Retinal pigment epithelial cell (primary cell): ENCODE measurements at regions not wholly inside any gene's neighbourhood (a gene's known extent, or its start where the extent isn't known, plus 50 kb on each side); places are given as distances from the start of the nearest gene placed in this dataset.
A peak's percentile ranks its signal among the peaks of the same experiment; 100 is the strongest.

Experiments
- DNase-seq: peaks from one replicate; pipeline ENCODE4 v3.0.0-alpha.2; 2010; ENCODE audit warnings: low read depth
- H3K4me3 ChIP-seq: 2 replicates; pipeline ENCODE4 v1.5.1; 2011; ENCODE audit warnings: mild to moderate bottlenecking, low read length, control low read depth, moderate library complexity
- TF ChIP-seq, protein P1 (sequence below): conservative IDR thresholded peaks from 2 replicates; pipeline ENCODE4 v1.5.1; 2011; ENCODE audit warnings: low read depth, low read length, control low read depth, inconsistent platforms

DNA sequence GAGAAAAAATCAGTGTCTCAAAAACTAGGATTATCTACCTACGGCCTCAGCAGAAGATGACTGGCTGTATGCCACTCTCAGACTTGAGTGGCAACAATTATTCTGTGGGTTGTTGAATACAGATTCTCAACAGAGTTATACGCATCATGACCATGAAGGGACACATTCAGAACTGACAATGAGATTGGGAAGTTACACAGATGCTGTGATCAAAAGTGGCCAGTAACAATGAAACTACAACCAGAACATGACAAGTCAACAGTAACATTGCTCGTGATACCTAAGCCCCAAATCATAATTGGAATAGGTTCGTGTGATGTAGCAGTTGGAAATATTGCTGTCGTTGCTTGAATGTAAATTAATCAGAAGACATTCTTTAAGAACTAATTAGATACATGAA is 957.5 kb upstream of the CDH9 start:
- TF ChIP-seq, protein P1, sequence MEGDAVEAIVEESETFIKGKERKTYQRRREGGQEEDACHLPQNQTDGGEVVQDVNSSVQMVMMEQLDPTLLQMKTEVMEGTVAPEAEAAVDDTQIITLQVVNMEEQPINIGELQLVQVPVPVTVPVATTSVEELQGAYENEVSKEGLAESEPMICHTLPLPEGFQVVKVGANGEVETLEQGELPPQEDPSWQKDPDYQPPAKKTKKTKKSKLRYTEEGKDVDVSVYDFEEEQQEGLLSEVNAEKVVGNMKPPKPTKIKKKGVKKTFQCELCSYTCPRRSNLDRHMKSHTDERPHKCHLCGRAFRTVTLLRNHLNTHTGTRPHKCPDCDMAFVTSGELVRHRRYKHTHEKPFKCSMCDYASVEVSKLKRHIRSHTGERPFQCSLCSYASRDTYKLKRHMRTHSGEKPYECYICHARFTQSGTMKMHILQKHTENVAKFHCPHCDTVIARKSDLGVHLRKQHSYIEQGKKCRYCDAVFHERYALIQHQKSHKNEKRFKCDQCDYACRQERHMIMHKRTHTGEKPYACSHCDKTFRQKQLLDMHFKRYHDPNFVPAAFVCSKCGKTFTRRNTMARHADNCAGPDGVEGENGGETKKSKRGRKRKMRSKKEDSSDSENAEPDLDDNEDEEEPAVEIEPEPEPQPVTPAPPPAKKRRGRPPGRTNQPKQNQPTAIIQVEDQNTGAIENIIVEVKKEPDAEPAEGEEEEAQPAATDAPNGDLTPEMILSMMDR: no peak
- H3K4me3 ChIP-seq: no peak overlapping the region
- DNase-seq: no peak

DNA sequence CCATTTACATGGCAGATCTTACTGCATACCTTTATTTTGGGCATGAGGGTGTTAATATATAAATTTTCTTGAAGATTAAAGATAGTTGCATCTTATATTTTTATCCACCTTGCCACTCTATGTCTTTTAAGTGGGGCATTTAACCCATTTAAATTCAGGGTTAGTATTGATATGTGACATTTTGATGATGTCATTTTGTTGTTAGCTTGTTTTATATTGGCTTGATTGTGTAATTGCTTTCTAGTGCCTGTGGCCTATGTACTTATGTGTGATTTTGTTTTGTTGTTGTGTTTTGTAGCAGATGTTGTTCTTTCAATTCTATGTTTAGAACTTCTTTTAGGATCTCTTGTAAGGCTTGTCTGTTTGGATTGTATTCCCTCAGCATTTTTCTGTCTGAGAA is 939.9 kb upstream of the CDH9 start:
- TF ChIP-seq, protein P1: no peak
- no peak overlapping the region for H3K4me3 ChIP-seq
- no peak for DNase-seq

- no peak overlapping the region for H3K4me3 ChIP-seq
- no peak for DNase-seq
- TF ChIP-seq, protein P1: no peak
Observed at GRCh38 chr5:27969157-27969556, 930.8 kb upstream of the CDH9 start.

- no peak overlapping the region for H3K4me3 ChIP-seq
- TF ChIP-seq, protein P1: no peak
- no peak for DNase-seq
Observed at GRCh38 chr5:27963050-27963783, 924.8 kb upstream of the CDH9 start.

- no peak for DNase-seq
- H3K4me3 ChIP-seq: no peak overlapping the region
- TF ChIP-seq, protein P1: no peak
Observed at GRCh38 chr5:27962198-27962597, 923.8 kb upstream of the CDH9 start.

DNA sequence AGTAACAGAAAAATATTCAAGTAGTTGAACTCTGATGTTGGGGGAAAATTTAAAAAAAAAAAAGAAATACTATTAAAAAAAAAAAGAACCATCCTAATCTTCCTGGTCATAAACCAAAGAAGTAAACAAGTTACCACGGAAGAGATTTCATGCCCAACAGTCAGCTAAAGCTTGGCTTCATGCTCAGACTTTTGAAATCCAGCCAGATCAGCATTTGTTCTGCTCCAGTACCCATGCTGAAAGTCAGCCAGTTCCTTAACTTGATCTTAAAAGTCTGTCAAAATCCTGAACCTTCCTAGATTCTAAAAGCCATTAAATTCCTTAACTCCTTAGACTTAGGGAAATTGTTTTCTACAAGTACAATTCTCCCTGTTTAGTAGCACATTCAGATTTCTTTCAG is 908.7 kb upstream of the CDH9 start:
- DNase-seq: peak; percentile 94
- no peak overlapping the region for H3K4me3 ChIP-seq
- TF ChIP-seq, protein P1: no peak

DNA sequence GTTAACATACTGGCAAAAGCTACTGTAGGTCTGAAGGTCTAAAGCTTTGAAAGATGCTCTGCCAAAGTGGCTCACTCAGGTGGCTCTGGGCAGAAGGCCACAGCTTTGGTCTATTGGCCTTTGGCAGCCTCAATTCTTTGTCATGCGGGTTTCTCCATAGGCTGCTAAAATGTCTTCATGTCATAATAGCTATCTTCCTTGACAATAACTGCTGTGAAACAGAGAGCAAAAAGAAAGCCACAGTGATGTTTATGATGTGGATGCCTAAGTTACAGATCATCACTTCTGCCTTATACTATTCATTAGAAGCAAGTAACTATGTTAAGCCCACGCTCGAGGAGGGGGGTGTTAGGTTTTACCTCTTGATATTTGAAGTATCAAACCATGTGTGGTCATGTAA is 906.1 kb upstream of the CDH9 start:
- DNase-seq: no peak
- no peak overlapping the region for H3K4me3 ChIP-seq
- TF ChIP-seq, protein P1: no peak
